HCT116 (cell line): ENCODE measurements at regions not wholly inside any gene's neighbourhood (a gene's known extent, or its start where the extent isn't known, plus 50 kb on each side); places are given as distances from the start of the nearest gene placed in this dataset.

Experiments
- EZH2 ChIP-seq: fragments of 200-600 bp; sonication (generic); IDR thresholded peaks from 2 replicates; pipeline ENCODE4 v1.6.1; 2017; ENCODE audit warnings: antibody characterized with exemption, mixed run types
- POLR2A ChIP-seq: IDR thresholded peaks from 2 replicates; pipeline ENCODE4 v1.7.0; 2011; ENCODE audit warnings: borderline replicate concordance; ENCODE audit not compliant: insufficient read depth, insufficient read length; ENCODE audit errors: extremely low read depth
- POLR2AphosphoS5 ChIP-seq: IDR thresholded peaks from 2 replicates; pipeline ENCODE4 v1.6.1; 2011; ENCODE audit warnings: mild to moderate bottlenecking, low read depth, low read length, moderate library complexity
- RAD21 ChIP-seq: IDR thresholded peaks from 2 replicates; pipeline ENCODE4 v1.6.1; 2012; ENCODE audit warnings: low read depth, mild to moderate bottlenecking
- YY1 ChIP-seq: IDR thresholded peaks from 2 replicates; pipeline ENCODE4 v1.6.1; 2011; ENCODE audit warnings: low read length, low read depth, moderate library complexity, mild to moderate bottlenecking; ENCODE audit not compliant: insufficient replicate concordance; ENCODE audit errors: extremely low read depth
- TF ChIP-seq, protein P1 (sequence below): IDR thresholded peaks from 2 replicates; pipeline ENCODE4 v1.6.1; 2012; ENCODE audit warnings: low read depth
- TF ChIP-seq, protein P2 (sequence below): IDR thresholded peaks from 2 replicates; pipeline ENCODE4 v1.6.1; 2012
- TF ChIP-seq, protein P3 (sequence below), 3 experiments: fragments of 200-600 bp in 1 of 3; sonication (generic) in 1 of 3; IDR thresholded peaks in 2 of 3; conservative IDR thresholded peaks in 1 of 3; 2 replicates each; pipeline ENCODE4 v1.5.1; 2012 to 2017; ENCODE audit warnings: low read depth in 2 of 3, low read length in 2 of 3, antibody characterized with exemption in 1 of 3, borderline replicate concordance in 1 of 3, control low read depth in 1 of 3, mild to moderate bottlenecking in 1 of 3, mixed read lengths in 1 of 3, mixed run types in 1 of 3, moderate library complexity in 1 of 3; ENCODE audit not compliant: insufficient read depth in 1 of 3
- TF ChIP-seq, protein P4 (sequence below): IDR thresholded peaks from 2 replicates; pipeline ENCODE4 v1.6.1; 2011; ENCODE audit warnings: mild to moderate bottlenecking, low read length, moderate library complexity; ENCODE audit not compliant: insufficient replicate concordance; ENCODE audit errors: extremely low read depth

DNA sequence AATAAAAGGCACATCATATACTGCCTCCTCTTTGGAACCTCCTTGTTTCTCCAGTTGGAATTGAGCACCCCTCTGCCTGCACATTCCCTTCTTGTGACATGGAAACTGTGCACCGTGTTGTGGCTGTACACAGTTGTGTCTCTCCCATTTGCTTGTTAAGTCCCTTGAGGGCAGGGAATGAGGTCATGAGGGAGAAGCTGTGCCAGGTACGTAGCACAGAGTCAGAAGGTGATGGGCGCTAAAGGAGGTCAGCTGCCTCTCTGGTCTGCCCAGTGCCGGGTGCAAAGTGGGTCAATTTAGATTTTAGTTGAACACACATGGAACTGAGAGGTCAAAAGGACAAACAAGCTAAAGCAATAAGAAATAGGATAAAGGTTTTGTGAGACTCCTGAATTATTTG, 124.4 kb downstream of the FAM43A start:
- no peak for TF ChIP-seq POLR2AphosphoS5
- TF ChIP-seq, protein P1, sequence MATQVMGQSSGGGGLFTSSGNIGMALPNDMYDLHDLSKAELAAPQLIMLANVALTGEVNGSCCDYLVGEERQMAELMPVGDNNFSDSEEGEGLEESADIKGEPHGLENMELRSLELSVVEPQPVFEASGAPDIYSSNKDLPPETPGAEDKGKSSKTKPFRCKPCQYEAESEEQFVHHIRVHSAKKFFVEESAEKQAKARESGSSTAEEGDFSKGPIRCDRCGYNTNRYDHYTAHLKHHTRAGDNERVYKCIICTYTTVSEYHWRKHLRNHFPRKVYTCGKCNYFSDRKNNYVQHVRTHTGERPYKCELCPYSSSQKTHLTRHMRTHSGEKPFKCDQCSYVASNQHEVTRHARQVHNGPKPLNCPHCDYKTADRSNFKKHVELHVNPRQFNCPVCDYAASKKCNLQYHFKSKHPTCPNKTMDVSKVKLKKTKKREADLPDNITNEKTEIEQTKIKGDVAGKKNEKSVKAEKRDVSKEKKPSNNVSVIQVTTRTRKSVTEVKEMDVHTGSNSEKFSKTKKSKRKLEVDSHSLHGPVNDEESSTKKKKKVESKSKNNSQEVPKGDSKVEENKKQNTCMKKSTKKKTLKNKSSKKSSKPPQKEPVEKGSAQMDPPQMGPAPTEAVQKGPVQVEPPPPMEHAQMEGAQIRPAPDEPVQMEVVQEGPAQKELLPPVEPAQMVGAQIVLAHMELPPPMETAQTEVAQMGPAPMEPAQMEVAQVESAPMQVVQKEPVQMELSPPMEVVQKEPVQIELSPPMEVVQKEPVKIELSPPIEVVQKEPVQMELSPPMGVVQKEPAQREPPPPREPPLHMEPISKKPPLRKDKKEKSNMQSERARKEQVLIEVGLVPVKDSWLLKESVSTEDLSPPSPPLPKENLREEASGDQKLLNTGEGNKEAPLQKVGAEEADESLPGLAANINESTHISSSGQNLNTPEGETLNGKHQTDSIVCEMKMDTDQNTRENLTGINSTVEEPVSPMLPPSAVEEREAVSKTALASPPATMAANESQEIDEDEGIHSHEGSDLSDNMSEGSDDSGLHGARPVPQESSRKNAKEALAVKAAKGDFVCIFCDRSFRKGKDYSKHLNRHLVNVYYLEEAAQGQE, result no peak
- TF ChIP-seq, protein P2, sequence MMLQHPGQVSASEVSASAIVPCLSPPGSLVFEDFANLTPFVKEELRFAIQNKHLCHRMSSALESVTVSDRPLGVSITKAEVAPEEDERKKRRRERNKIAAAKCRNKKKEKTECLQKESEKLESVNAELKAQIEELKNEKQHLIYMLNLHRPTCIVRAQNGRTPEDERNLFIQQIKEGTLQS, result no peak
- TF ChIP-seq, protein P3, sequence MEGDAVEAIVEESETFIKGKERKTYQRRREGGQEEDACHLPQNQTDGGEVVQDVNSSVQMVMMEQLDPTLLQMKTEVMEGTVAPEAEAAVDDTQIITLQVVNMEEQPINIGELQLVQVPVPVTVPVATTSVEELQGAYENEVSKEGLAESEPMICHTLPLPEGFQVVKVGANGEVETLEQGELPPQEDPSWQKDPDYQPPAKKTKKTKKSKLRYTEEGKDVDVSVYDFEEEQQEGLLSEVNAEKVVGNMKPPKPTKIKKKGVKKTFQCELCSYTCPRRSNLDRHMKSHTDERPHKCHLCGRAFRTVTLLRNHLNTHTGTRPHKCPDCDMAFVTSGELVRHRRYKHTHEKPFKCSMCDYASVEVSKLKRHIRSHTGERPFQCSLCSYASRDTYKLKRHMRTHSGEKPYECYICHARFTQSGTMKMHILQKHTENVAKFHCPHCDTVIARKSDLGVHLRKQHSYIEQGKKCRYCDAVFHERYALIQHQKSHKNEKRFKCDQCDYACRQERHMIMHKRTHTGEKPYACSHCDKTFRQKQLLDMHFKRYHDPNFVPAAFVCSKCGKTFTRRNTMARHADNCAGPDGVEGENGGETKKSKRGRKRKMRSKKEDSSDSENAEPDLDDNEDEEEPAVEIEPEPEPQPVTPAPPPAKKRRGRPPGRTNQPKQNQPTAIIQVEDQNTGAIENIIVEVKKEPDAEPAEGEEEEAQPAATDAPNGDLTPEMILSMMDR (IDR thresholded peaks at IDR 0.05 in 2 of 3, conservative IDR thresholded peaks at IDR 0.05 in 1 of 3; ENCODE audit: borderline replicate concordance in 1 of 3, insufficient read depth in 1 of 3, low read depth in 2 of 3, low read length in 2 of 3), result no peak
- TF ChIP-seq, protein P4, sequence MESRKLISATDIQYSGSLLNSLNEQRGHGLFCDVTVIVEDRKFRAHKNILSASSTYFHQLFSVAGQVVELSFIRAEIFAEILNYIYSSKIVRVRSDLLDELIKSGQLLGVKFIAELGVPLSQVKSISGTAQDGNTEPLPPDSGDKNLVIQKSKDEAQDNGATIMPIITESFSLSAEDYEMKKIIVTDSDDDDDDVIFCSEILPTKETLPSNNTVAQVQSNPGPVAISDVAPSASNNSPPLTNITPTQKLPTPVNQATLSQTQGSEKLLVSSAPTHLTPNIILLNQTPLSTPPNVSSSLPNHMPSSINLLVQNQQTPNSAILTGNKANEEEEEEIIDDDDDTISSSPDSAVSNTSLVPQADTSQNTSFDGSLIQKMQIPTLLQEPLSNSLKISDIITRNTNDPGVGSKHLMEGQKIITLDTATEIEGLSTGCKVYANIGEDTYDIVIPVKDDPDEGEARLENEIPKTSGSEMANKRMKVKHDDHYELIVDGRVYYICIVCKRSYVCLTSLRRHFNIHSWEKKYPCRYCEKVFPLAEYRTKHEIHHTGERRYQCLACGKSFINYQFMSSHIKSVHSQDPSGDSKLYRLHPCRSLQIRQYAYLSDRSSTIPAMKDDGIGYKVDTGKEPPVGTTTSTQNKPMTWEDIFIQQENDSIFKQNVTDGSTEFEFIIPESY, result no peak
- TF ChIP-seq YY1, result no peak
- TF ChIP-seq POLR2A, result no peak
- no peak for TF ChIP-seq RAD21
- no peak for TF ChIP-seq EZH2
